ENCODE measurements at regions not wholly inside any gene's neighbourhood (a gene's known extent, or its start where the extent isn't known, plus 50 kb on each side); places are given as distances from the start of the nearest gene placed in this dataset.

- TF ChIP-seq, protein P1, sequence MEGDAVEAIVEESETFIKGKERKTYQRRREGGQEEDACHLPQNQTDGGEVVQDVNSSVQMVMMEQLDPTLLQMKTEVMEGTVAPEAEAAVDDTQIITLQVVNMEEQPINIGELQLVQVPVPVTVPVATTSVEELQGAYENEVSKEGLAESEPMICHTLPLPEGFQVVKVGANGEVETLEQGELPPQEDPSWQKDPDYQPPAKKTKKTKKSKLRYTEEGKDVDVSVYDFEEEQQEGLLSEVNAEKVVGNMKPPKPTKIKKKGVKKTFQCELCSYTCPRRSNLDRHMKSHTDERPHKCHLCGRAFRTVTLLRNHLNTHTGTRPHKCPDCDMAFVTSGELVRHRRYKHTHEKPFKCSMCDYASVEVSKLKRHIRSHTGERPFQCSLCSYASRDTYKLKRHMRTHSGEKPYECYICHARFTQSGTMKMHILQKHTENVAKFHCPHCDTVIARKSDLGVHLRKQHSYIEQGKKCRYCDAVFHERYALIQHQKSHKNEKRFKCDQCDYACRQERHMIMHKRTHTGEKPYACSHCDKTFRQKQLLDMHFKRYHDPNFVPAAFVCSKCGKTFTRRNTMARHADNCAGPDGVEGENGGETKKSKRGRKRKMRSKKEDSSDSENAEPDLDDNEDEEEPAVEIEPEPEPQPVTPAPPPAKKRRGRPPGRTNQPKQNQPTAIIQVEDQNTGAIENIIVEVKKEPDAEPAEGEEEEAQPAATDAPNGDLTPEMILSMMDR (IDR thresholded peaks at IDR 0.05; ENCODE audit: poor library complexity), result no peak
- TF ChIP-seq EZH2 (IDR thresholded peaks at IDR 0.05; ENCODE audit: borderline replicate concordance) (no peak), EZH2phosphoT487 (IDR thresholded peaks at IDR 0.05; ENCODE audit: low read depth, severe bottlenecking, unreplicated experiment) (no peak)
Observed at GRCh38 chr14:82394916-82395315, 861.3 kb upstream of the SEL1L start.
